ENCODE measurements at regions not wholly inside any gene's neighbourhood (a gene's known extent, or its start where the extent isn't known, plus 50 kb on each side); places are given as distances from the start of the nearest gene placed in this dataset.
"Not testable (repeated sequence)": the region's sequence is repeated elsewhere in the genome, so short reads cannot be mapped to it uniquely, and the experiment has no call there.

DNA sequence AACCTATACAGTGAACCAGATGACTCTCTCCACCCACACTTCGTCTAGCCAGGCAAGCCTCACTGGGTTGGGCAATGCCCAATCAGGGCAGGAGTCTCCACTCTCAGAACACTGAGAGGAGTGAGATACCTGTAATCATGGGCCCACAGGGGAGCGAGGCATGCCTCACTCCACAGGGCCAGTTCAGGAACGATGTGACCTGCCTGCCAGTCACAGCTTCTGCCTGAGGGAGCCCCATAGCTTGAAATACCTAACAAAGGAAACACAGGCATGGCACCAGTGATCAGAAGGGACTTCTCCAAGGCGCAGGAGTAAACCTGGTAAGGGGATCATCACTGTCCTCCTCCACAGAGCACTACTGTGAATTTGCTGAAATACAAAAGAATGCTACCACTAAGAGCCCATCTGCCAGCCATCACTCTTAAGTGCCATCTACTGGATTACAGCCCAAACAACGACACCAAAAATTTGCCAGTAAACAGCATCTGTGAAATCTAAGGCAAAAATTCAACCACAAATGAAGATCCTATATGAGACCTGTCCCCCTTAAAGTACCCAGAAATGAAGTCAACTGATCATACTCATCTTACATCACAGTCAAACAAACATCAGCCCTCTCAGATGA lies 689.9 kb upstream of the SEMA6D start:
- no peak for DNase-seq

GRCh38 chr15:47035475-47036406 lies 681.6 kb upstream of the SEMA6D start:
- peak; percentile 67 for DNase-seq

DNA sequence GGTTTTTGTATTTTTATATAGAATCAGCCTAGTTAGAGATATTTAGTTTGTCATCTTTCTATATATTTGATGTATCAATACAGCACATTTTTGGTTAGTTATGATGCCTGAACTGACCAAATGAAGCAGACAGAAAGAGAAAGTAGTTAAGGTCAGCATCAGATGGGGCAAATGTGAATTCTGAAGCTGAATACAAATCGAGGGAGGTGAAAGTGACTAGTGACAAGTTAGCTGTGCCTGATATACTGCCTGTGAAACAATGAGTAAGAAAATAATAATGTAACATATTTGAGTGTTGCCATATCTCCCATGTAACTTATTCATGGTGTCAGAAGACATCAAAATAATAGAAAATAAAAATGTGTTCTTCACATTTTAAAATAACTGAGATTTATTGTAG lies 680.3 kb upstream of the SEMA6D start:
- DNase-seq, result no peak

DNA sequence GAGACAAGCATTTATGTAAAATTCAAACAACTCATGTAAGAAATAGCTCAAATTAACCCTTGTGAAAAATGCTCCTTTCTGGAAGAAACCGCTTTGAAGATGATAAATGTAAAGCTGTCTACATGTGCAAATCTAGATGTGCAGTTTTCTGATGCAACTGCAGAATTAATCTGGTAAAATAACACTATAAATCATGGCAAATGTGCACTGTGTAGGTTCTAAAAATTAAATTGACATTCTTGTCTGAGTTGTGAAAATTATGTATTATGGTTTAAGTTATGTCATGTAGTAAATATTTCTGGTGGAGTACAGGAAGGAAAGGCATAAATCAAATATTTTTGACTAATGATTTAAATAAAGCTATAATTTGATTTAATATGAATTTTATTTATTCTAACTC lies 678.1 kb upstream of the SEMA6D start:
- DNase-seq, result no peak

- DNase-seq, result no peak
Measured at GRCh38 chr15:47041301-47041700, 676.0 kb upstream of the SEMA6D start.

- DNase-seq, result not testable (repeated sequence)
Measured at GRCh38 chr15:47047981-47048380, 669.3 kb upstream of the SEMA6D start.

- DNase-seq, result no peak
Measured at GRCh38 chr15:47066392-47066791, 650.9 kb upstream of the SEMA6D start.

- DNase-seq, result not testable (repeated sequence)
Measured at GRCh38 chr15:47077846-47078245, 639.5 kb upstream of the SEMA6D start.

GRCh38 chr15:47095833-47096232 lies 621.5 kb upstream of the SEMA6D start:
- no peak for DNase-seq

DNA sequence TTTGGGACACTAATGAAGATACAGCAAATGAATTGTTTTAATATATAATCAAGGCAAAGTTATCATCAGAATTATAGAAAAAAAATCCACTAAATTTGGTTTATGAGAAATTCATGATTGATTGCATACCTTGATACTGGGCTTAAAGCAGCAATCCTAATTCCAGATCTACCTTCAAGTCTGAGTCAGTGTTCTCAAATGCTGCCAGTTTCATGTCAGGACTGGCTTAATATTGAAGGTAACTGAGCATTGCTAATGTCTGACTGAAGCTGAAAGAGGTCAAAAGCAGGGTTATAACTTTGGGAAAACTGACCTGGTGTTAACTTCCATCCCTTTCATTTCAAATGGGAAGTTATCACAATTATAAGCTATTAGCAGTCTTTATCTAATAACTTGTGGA lies 618.8 kb upstream of the SEMA6D start:
- not testable (repeated sequence) for DNase-seq

DNA sequence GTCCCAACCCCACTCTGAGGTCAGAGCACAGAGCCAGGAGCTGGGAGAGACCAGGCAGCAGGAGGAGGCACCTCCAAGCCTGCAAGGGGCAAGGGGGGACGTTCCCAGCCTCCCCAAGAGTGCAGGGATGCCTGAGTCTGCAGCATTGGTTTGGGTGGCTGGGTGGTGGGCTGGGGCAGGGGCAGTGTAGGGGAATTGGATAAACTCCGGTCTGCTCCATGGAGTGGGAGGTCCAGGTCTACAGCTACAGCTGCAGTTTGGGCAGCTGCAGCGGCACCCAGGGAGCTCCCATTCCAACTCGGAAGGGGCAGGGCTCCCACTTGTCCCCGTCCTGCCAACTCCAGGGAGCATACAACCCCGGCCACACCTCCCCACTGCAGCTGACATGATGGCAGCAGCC lies 617.5 kb upstream of the SEMA6D start:
- not testable (repeated sequence) for DNase-seq

- DNase-seq, result not testable (repeated sequence)
Measured at GRCh38 chr15:47108800-47109199, 608.5 kb upstream of the SEMA6D start.

GRCh38 chr15:47116698-47117097 lies 600.6 kb upstream of the SEMA6D start:
- DNase-seq, result no peak

GRCh38 chr15:47119349-47119748 lies 598.0 kb upstream of the SEMA6D start:
- DNase-seq, result no peak

GRCh38 chr15:47124430-47125102 lies 592.7 kb upstream of the SEMA6D start:
- no peak for DNase-seq

GRCh38 chr15:47129033-47129432 lies 588.3 kb upstream of the SEMA6D start:
- DNase-seq, result no peak

GRCh38 chr15:47131450-47131849 lies 585.9 kb upstream of the SEMA6D start:
- not testable (repeated sequence) for DNase-seq

DNA sequence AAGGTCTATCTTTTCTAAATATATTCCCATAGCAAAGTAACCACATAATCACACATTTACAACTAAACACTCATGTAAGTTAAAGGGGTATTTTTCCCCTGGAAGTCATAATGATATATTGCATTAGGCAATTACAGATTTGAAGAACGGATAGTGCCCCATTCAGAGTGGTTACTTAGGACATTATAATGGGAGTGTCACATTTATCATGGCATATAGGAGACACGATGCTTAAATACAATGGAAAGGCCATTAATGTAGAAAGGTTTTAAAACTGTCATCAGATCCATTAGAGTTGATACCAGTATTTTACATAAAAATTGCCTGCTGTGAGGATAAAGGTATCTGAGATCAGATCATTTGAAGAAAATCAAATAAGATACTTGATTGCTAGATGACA lies 582.0 kb upstream of the SEMA6D start:
- no peak for DNase-seq

DNA sequence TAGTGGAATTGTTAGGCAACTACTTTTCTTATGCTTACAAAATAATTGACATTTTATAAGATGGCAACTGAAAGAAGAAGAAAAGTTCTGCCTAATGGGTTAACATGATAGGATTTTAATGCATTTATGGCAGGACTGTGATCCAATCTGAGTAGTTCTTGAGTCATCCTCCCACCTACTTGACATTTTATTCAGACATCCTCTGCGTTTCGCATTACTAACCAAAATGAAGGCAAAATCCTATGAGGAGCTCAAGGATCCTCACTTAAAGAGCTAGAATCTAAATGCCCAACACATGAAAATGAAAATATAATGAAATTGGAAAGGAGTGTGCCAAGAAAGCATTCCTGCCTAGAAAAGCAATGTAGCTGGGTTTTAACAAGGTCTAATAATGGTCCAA lies 581.1 kb upstream of the SEMA6D start:
- no peak for DNase-seq

GRCh38 chr15:47139965-47140364 lies 577.3 kb upstream of the SEMA6D start:
- no peak for DNase-seq

GRCh38 chr15:47157827-47158226 lies 559.5 kb upstream of the SEMA6D start:
- DNase-seq, result no peak

- DNase-seq, result no peak
Measured at GRCh38 chr15:47158573-47158972, 558.7 kb upstream of the SEMA6D start.

DNA sequence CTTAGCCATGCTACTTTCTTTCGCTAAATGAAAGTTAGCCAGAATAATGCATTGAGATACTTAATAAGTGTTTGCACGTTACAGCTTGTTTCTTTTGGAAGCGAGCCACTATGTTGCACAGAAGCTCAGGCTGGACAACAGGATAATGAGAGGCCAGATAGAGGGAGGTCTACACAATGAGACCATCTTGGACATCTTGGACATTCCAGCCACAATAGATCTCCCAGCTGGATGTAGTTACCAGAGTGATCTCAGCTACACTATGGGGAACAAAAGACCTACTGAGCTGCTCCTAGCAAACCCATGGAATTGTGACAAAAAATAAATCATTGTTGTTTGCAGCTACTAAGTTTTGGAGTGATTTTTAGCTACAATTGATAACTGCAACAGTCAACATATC lies 540.1 kb upstream of the SEMA6D start:
- DNase-seq, result no peak

- no peak for DNase-seq
Measured at GRCh38 chr15:47179988-47180387, 537.3 kb upstream of the SEMA6D start.
